ENCODE measurements at regions not wholly inside any gene's neighbourhood (a gene's known extent, or its start where the extent isn't known, plus 50 kb on each side); places are given as distances from the start of the nearest gene placed in this dataset.

GRCh38 chr3:84881288-84881687 lies 77.5 kb upstream of the CADM2 start:
- TF ChIP-seq CBFB (IDR thresholded peaks at IDR 0.05; ENCODE audit: low read depth) (no peak), NFYB (IDR thresholded peaks at IDR 0.05; ENCODE audit: insufficient read depth, low read depth, low read length) (no peak), MAX (IDR thresholded peaks at IDR 0.05; ENCODE audit: low read depth, low read length) (no peak), CHD4 (IDR thresholded peaks at IDR 0.05) (no peak), CTCF (IDR thresholded peaks at IDR 0.05 in 2 of 3, conservative IDR thresholded peaks at IDR 0.05 in 1 of 3; ENCODE audit: control insufficient read depth in 2 of 3, extremely low read depth in 1 of 3, insufficient read depth in 1 of 3, low read depth in 3 of 3, low read length in 3 of 3) (no peak), EP300 (IDR thresholded peaks at IDR 0.05; ENCODE audit: borderline replicate concordance in 1 of 2, control insufficient read depth in 1 of 2, low read depth in 2 of 2, low read length in 2 of 2) (no peak), KAT2A (conservative IDR thresholded peaks at IDR 0.05; ENCODE audit: control insufficient read depth, low read depth, low read length) (no peak), ZNF24 (IDR thresholded peaks at IDR 0.05) (no peak), POLR2A (IDR thresholded peaks at IDR 0.05; ENCODE audit: low read depth, low read length) (no peak), SRF (IDR thresholded peaks at IDR 0.05; ENCODE audit: low read depth in 2 of 2, low read length in 2 of 2) (no peak)
